ENCODE measurements at regions not wholly inside any gene's neighbourhood (a gene's known extent, or its start where the extent isn't known, plus 50 kb on each side); places are given as distances from the start of the nearest gene placed in this dataset. TPM values are rescaled to one million over a fixed set of nuclear protein-coding genes. Genes with fewer than 3 reads are reported as not detected.

DNA sequence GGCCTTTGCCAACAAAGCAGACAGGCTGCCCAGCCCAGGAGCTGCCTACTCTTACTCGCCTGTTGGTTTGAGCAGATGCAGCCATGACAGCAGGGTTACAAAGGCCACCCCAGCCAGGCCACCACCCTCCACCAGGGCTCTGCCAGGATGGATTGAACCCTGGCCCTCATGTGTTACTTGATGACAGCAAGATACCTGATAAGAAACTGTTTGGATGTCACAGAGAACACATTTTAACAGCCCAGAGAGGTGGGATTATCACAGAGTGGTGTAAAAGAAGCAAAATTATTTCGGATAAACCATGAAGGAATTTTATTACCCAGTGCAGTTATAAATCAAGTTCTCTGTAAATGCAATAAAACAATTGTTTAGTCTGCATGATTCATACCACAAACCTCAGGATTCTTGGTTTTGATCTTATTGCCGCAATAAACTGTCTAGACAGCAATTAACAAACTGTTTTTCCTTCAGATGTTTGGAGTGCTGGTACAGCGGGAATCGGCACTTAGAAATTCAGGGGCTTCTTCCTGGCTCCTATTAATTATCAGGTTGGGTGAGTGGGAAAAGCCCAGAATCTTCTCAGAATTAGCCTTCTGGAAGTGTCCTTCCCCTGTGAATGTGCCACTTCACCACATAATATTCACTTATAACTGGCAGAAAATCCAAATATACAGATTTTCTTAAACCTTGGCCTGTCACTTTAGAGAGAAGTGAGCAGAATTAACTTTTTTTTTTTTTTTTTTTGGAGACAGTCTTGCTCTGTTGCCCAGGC, 58.0 kb upstream of the SALL4 start:
- 62 to 71% methylated on average over 4 to 5 of the region's 5 CpGs for WGBS, 2 donors
- H3K4me3 ChIP-seq = no peak overlapping the region
- no peak for TF ChIP-seq POLR2A (IDR thresholded peaks at IDR 0.05)
- no peaks in the 10 kb centered on the region for H3K4me1 ChIP-seq
- ATAC-seq (no peak), DNase-seq (no peak)
- no peaks in the 10 kb centered on the region for H3K9me3 ChIP-seq
- H3K36me3 ChIP-seq (replicated peaks in 1 of 2; ENCODE audit: insufficient read depth in 1 of 2, low read depth in 2 of 2) = no peaks in the 10 kb centered on the region
- no peak overlapping the region for H3K27ac ChIP-seq
- intact Hi-C loops (cut with DNase I) = no loop called here
- no peaks in the 10 kb centered on the region for H3K27me3 ChIP-seq

- TF ChIP-seq CTCF (IDR thresholded peaks at IDR 0.05) (no peak), POLR2A (IDR thresholded peaks at IDR 0.05) (no peak)
- Histone ChIP-seq H3K36me3 (replicated peaks in 1 of 2; ENCODE audit: insufficient read depth in 1 of 2, low read depth in 2 of 2) (no peaks in the 10 kb centered on the region), H3K4me3 (no peak overlapping the region), H3K9me3 (no peaks in the 10 kb centered on the region), H3K27ac (no peak overlapping the region), H3K4me1 (no peaks in the 10 kb centered on the region), H3K27me3 (no peaks in the 10 kb centered on the region)
- ATAC-seq = no peak
- 61 to 72% methylated on average over 3 of the region's 3 CpGs for WGBS, 2 donors
- DNase-seq = no peak
- intact Hi-C loops (cut with DNase I) = no loop called here
Observed at GRCh38 chr20:51856432-51856831, 54.1 kb upstream of the SALL4 start.

DNA sequence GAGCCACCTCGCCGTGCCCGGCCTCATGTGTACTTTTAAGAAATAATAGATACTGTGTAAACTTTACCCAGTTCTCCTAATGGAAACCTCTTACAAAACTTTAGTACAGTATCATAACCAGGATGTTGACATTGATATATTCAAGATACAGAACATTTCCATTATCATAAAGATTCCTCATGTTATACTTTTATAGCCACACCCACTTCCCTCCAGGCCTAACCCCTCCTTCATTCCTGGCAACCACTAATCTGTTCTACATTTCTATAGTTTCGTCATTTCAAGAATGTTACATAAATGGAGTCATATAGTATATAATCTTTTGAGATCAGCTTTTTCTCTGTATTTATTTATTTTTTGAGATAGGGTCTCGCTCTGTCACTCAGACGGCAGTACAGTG, 52.6 kb upstream of the SALL4 start:
- Histone ChIP-seq H3K36me3 (replicated peaks in 1 of 2; ENCODE audit: insufficient read depth in 1 of 2, low read depth in 2 of 2) (no peaks in the 10 kb centered on the region), H3K9me3 (no peaks in the 10 kb centered on the region), H3K27ac (no peak overlapping the region), H3K4me1 (no peaks in the 10 kb centered on the region), H3K27me3 (no peaks in the 10 kb centered on the region), H3K4me3 (no peak overlapping the region)
- WGBS, 2 donors = 60 to 79% methylated on average over 6 of the region's 6 CpGs
- ATAC-seq = no peak
- intact Hi-C loops (cut with DNase I) = no loop called here
- TF ChIP-seq CTCF (IDR thresholded peaks at IDR 0.05) = no peak
- TF ChIP-seq POLR2A (IDR thresholded peaks at IDR 0.05) = no peak
- no peak for DNase-seq

Small RNAs in the stretch of these regions (small RNA-seq; reads per million reads assigned to genes)
- gene RNU6-347P = not detected
- not detected for gene RNU7-6P

Measured in body of pancreas (tissue), 4 donors.